NCI-H1092 treated with DMSO at 0.1 percent for 48 hours (cell line): ENCODE measurements at regions not wholly inside any gene's neighbourhood (a gene's known extent, or its start where the extent isn't known, plus 50 kb on each side); places are given as distances from the start of the nearest gene placed in this dataset.
A peak's percentile ranks its signal among the peaks of the same experiment; 100 is the strongest.
"Not testable (repeated sequence)": the region's sequence is repeated elsewhere in the genome, so short reads cannot be mapped to it uniquely, and the experiment has no call there.

Experiments used
- DNase-seq: peaks from one replicate; lab custom pipeline; 2025; lab: John Stamatoyannopoulos, UW

GRCh38 chr12:22810036-22810435, 185.1 kb downstream of the ETNK1 start:
- DNase-seq: no peak

- no peak for DNase-seq
Observed at GRCh38 chr12:22812531-22812930, 187.6 kb downstream of the ETNK1 start.

GRCh38 chr12:22821985-22822384, 197.0 kb downstream of the ETNK1 start:
- no peak for DNase-seq

GRCh38 chr12:22826026-22826425, 201.1 kb downstream of the ETNK1 start:
- no peak for DNase-seq

GRCh38 chr12:22826446-22826981, 201.5 kb downstream of the ETNK1 start:
- DNase-seq: not testable (repeated sequence)

GRCh38 chr12:22828066-22828465, 203.1 kb downstream of the ETNK1 start:
- no peak for DNase-seq

- DNase-seq: no peak
Observed at GRCh38 chr12:22835431-22835830, 210.5 kb downstream of the ETNK1 start.

- DNase-seq: no peak
Observed at GRCh38 chr12:22850185-22850584, 225.2 kb downstream of the ETNK1 start.

- no peak for DNase-seq
Observed at GRCh38 chr12:22851532-22851931, 226.6 kb downstream of the ETNK1 start.

- no peak for DNase-seq
Observed at GRCh38 chr12:22855456-22855855, 230.5 kb downstream of the ETNK1 start.

- peak; percentile 52 for DNase-seq
Observed at GRCh38 chr12:22856178-22856577, 231.2 kb downstream of the ETNK1 start.

GRCh38 chr12:22858849-22859570, 234.0 kb downstream of the ETNK1 start:
- no peak for DNase-seq

- DNase-seq: no peak
Observed at GRCh38 chr12:22860926-22861325, 236.0 kb downstream of the ETNK1 start.

GRCh38 chr12:22865822-22866221, 240.9 kb downstream of the ETNK1 start:
- no peak for DNase-seq

GRCh38 chr12:22866406-22866805, 241.4 kb downstream of the ETNK1 start:
- DNase-seq: no peak

- DNase-seq: no peak
Observed at GRCh38 chr12:22874151-22874550, 249.2 kb downstream of the ETNK1 start.

GRCh38 chr12:22876262-22876661, 251.3 kb downstream of the ETNK1 start:
- no peak for DNase-seq

- DNase-seq: no peak
Observed at GRCh38 chr12:22879203-22879602, 254.2 kb downstream of the ETNK1 start.

- DNase-seq: no peak
Observed at GRCh38 chr12:22880331-22880730, 255.4 kb downstream of the ETNK1 start.

- DNase-seq: no peak
Observed at GRCh38 chr12:22880807-22881206, 255.8 kb downstream of the ETNK1 start.

GRCh38 chr12:22881878-22882385, 257.0 kb downstream of the ETNK1 start:
- no peak for DNase-seq

- no peak for DNase-seq
Observed at GRCh38 chr12:22882559-22882958, 257.6 kb downstream of the ETNK1 start.

- no peak for DNase-seq
Observed at GRCh38 chr12:22893878-22894277, 268.9 kb downstream of the ETNK1 start.

GRCh38 chr12:22899184-22899583, 274.2 kb downstream of the ETNK1 start:
- no peak for DNase-seq
